ENCODE measurements at regions not wholly inside any gene's neighbourhood (a gene's known extent, or its start where the extent isn't known, plus 50 kb on each side); places are given as distances from the start of the nearest gene placed in this dataset.

- ChIA-PET POLR2A (no interaction called here), CTCF (no interaction called here)
Observed at GRCh38 chr19:31903979-31904378, 441.4 kb upstream of the ZNF507 start.

GRCh38 chr19:31906111-31906871 is 439.1 kb upstream of the ZNF507 start:
- ChIA-PET POLR2A (no interaction called here), CTCF (no interaction called here)

GRCh38 chr19:31907661-31908060 is 437.7 kb upstream of the ZNF507 start:
- ChIA-PET CTCF (no interaction called here), POLR2A (no interaction called here)

- ChIA-PET CTCF (no interaction called here), POLR2A (no interaction called here)
Observed at GRCh38 chr19:31908080-31908479, 437.3 kb upstream of the ZNF507 start.

GRCh38 chr19:31908496-31909225 is 436.7 kb upstream of the ZNF507 start:
- ChIA-PET CTCF (no interaction called here), POLR2A (no interaction called here)

GRCh38 chr19:31910224-31910623 is 435.2 kb upstream of the ZNF507 start:
- ChIA-PET POLR2A (no interaction called here), CTCF (no interaction called here)

- POLR2A ChIA-PET, result no interaction called here
Observed at GRCh38 chr19:31911577-31911976, 433.8 kb upstream of the ZNF507 start.

GRCh38 chr19:31913103-31913661 is 432.2 kb upstream of the ZNF507 start:
- ChIA-PET POLR2A (no interaction called here), CTCF (no interaction called here)

More at GRCh38 chr19:31911577-31911976, 433.8 kb upstream of the ZNF507 start:
- CTCF ChIA-PET, result no interaction called here

GRCh38 chr19:31930401-31930800 is 415.0 kb upstream of the ZNF507 start:
- CTCF ChIA-PET, result no interaction called here
- POLR2A ChIA-PET, result no interaction called here

GRCh38 chr19:31937983-31938382 is 407.4 kb upstream of the ZNF507 start:
- CTCF ChIA-PET, result interaction anchor here (0.5 kb wide), 1 partner anchor 45 kb away, joined by 4 read pairs; no protein-coding TSS in a partner anchor
- POLR2A ChIA-PET, result no interaction called here

- CTCF ChIA-PET, result no interaction called here
- POLR2A ChIA-PET, result no interaction called here
Observed at GRCh38 chr19:31938675-31939074, 406.7 kb upstream of the ZNF507 start.

GRCh38 chr19:31940396-31940795 is 405.0 kb upstream of the ZNF507 start:
- ChIA-PET CTCF (no interaction called here), POLR2A (no interaction called here)

GRCh38 chr19:31943191-31943661 is 402.2 kb upstream of the ZNF507 start:
- ChIA-PET POLR2A (no interaction called here), CTCF (no interaction called here)

- ChIA-PET POLR2A (no interaction called here), CTCF (no interaction called here)
Observed at GRCh38 chr19:31943778-31944177, 401.6 kb upstream of the ZNF507 start.

- CTCF ChIA-PET, result no interaction called here
- POLR2A ChIA-PET, result no interaction called here
Observed at GRCh38 chr19:31944326-31944725, 401.1 kb upstream of the ZNF507 start.

- ChIA-PET POLR2A (no interaction called here), CTCF (no interaction called here)
Observed at GRCh38 chr19:31946491-31946890, 398.9 kb upstream of the ZNF507 start.

- POLR2A ChIA-PET, result no interaction called here
Observed at GRCh38 chr19:31947436-31948115, 397.8 kb upstream of the ZNF507 start.

GRCh38 chr19:31952693-31953092 is 392.7 kb upstream of the ZNF507 start:
- ChIA-PET POLR2A (no interaction called here), CTCF (no interaction called here)

More at GRCh38 chr19:31947436-31948115, 397.8 kb upstream of the ZNF507 start:
- CTCF ChIA-PET, result no interaction called here

- CTCF ChIA-PET, result no interaction called here
- POLR2A ChIA-PET, result no interaction called here
Observed at GRCh38 chr19:31955061-31955460, 390.3 kb upstream of the ZNF507 start.

GRCh38 chr19:31955884-31956283 is 389.5 kb upstream of the ZNF507 start:
- CTCF ChIA-PET, result no interaction called here
- POLR2A ChIA-PET, result no interaction called here
